Body of pancreas (tissue), 4 donors: ENCODE measurements at regions not wholly inside any gene's neighbourhood (a gene's known extent, or its start where the extent isn't known, plus 50 kb on each side); places are given as distances from the start of the nearest gene placed in this dataset.

Source experiments
- ATAC-seq: fragments of 150-250 bp; one replicate; pipeline ENCODE4 v1.9.1; 2016
- DNase-seq, 4 donors: peaks; one replicate each; pipeline ENCODE4 v3.0.0-alpha.2; 2019
- H3K27ac ChIP-seq, 4 donors: fragments of 200-600 bp; sonication (generic); 1 replicate in 3 of 4; 2 replicates in 1 of 4; pipeline versions ENCODE4 v1.5.1 to v1.6.1; 2016 to 2019; ENCODE audit warnings: mild to moderate bottlenecking in 1 of 4, mixed read lengths in 1 of 4, moderate library complexity in 1 of 4
- H3K27me3 ChIP-seq, 2 donors: fragments of 200-600 bp; sonication (generic); one replicate each; pipeline ENCODE4 v1.6.0; 2016; ENCODE audit warnings: mild to moderate bottlenecking in 1 of 2
- H3K36me3 ChIP-seq, 2 donors: fragments of 200-600 bp; sonication (generic); replicated peaks in 1 of 2; 2 replicates each; pipeline ENCODE4 v1.5.1; 2016; ENCODE audit warnings: low read depth in 2 of 2; ENCODE audit not compliant: insufficient read depth in 1 of 2
- H3K4me1 ChIP-seq: fragments of 200-600 bp; sonication (generic); one replicate; pipeline ENCODE4 v1.6.0; 2016
- H3K4me3 ChIP-seq, 2 donors: fragments of 200-600 bp; sonication (generic); 1 replicate in 1 of 2; 2 replicates in 1 of 2; pipeline ENCODE4 v1.5.1; 2016 to 2019
- H3K9me3 ChIP-seq, 3 donors: fragments of 200-600 bp; sonication (generic); 1 replicate in 2 of 3; 2 replicates in 1 of 3; pipeline ENCODE4 v1.5.1; 2016
- CTCF ChIP-seq, 7 experiments: fragments of 450-650 bp in 4 of 7; fragments of 200-600 bp in 3 of 7; sonication (generic) in 3 of 7; IDR thresholded peaks; one replicate each; pipeline ENCODE4 v1.5.1; 2016 to 2019; ENCODE audit warnings: antibody characterized with exemption in 7 of 7
- POLR2A ChIP-seq, 3 donors: fragments of 450-650 bp; IDR thresholded peaks; one replicate each; pipeline ENCODE4 v1.6.1; 2016; ENCODE audit warnings: antibody characterized with exemption in 3 of 3, mild to moderate bottlenecking in 2 of 3
- WGBS, 2 donors: methylation state at CpG; one replicate each; pipeline ENCODE4 v1.1.5; 2017; 5-methylcytosine and 5-hydroxymethylcytosine counted together
- intact Hi-C: fragments of 100-400 bp; cut with DNase I; formaldehyde crosslinking; loops from one replicate; pipeline ENCODE4 v1.15.1; 2023

- no peak for DNase-seq
- Histone ChIP-seq H3K4me3 (no peak overlapping the region), H3K4me1 (no peaks in the 10 kb centered on the region), H3K27me3 (no peaks in the 10 kb centered on the region), H3K36me3 (no peaks in the 10 kb centered on the region), H3K27ac (no peak overlapping the region), H3K9me3 (no peaks in the 10 kb centered on the region)
- no peak for TF ChIP-seq CTCF (IDR thresholded peaks at IDR 0.05)
- 62 to 75% methylated on average over 1 of the region's 1 CpG for WGBS, 2 donors
- no peak for ATAC-seq
- intact Hi-C loops, result no loop called here
These were observed 114.2 kb downstream of the RERGL start for GRCh38 chr12:17975763-17976162.

GRCh38 chr12:17975239-17975638, 114.8 kb downstream of the RERGL start:
- intact Hi-C loops, result no loop called here
- Histone ChIP-seq H3K27ac (no peak overlapping the region), H3K9me3 (no peaks in the 10 kb centered on the region), H3K36me3 (no peaks in the 10 kb centered on the region), H3K4me3 (no peak overlapping the region), H3K27me3 (no peaks in the 10 kb centered on the region), H3K4me1 (no peaks in the 10 kb centered on the region)
- DNase-seq (no peak), ATAC-seq (no peak)
- 82 to 84% methylated on average over 2 of the region's 2 CpGs for WGBS, 2 donors
- no peak for TF ChIP-seq CTCF (IDR thresholded peaks at IDR 0.05)
- TF ChIP-seq POLR2A (IDR thresholded peaks at IDR 0.05), result no peak

- 67 to 92% methylated on average over 1 of the region's 1 CpG for WGBS, 2 donors
These were observed 118.1 kb downstream of the RERGL start for GRCh38 chr12:17971850-17972249.

GRCh38 chr12:17954788-17955187, 135.2 kb downstream of the RERGL start:
- no peaks in the 10 kb centered on the region for H3K4me1 ChIP-seq
- WGBS, 2 donors, result 38 to 44% methylated on average over 3 of the region's 3 CpGs
- no peaks in the 10 kb centered on the region for H3K36me3 ChIP-seq
- ATAC-seq, result no peak
- no peak for TF ChIP-seq CTCF (IDR thresholded peaks at IDR 0.05)
- TF ChIP-seq POLR2A (IDR thresholded peaks at IDR 0.05), result no peak
- peaks cover 0 to 2% (median 0%) of the 10 kb centered on the region in 3 donors for H3K9me3 ChIP-seq
- H3K27me3 ChIP-seq, result no peaks in the 10 kb centered on the region
- intact Hi-C loops, result no loop called here
- H3K4me3 ChIP-seq, result no peak overlapping the region
- H3K27ac ChIP-seq, result no peak overlapping the region
- DNase-seq, result no peak

More at GRCh38 chr12:17971850-17972249, 118.1 kb downstream of the RERGL start:
- intact Hi-C loops, result no loop called here
- no peak for DNase-seq
- Histone ChIP-seq H3K27me3 (no peaks in the 10 kb centered on the region), H3K4me1 (no peaks in the 10 kb centered on the region), H3K36me3 (no peaks in the 10 kb centered on the region), H3K4me3 (no peak overlapping the region), H3K9me3 (no peaks in the 10 kb centered on the region), H3K27ac (no peak overlapping the region)
- ATAC-seq, result no peak
- no peak for TF ChIP-seq POLR2A (IDR thresholded peaks at IDR 0.05)
- TF ChIP-seq CTCF (IDR thresholded peaks at IDR 0.05), result no peak

GRCh38 chr12:17950898-17951297, 139.1 kb downstream of the RERGL start:
- TF ChIP-seq POLR2A (IDR thresholded peaks at IDR 0.05) (no peak), CTCF (IDR thresholded peaks at IDR 0.05) (no peak)
- no peak overlapping the region for H3K4me3 ChIP-seq
- no peaks in the 10 kb centered on the region for H3K27me3 ChIP-seq
- intact Hi-C loops, result no loop called here
- H3K4me1 ChIP-seq, result no peaks in the 10 kb centered on the region
- DNase-seq (no peak), ATAC-seq (no peak)
- H3K27ac ChIP-seq, result no peak overlapping the region
- no peaks in the 10 kb centered on the region for H3K36me3 ChIP-seq
- WGBS, 2 donors, result 52 to 57% methylated on average over 2 of the region's 2 CpGs
- peaks cover 0 to 6% (median 0%) of the 10 kb centered on the region in 3 donors for H3K9me3 ChIP-seq
